H1 (cell line): ENCODE measurements at regions not wholly inside any gene's neighbourhood (a gene's known extent, or its start where the extent isn't known, plus 50 kb on each side); places are given as distances from the start of the nearest gene placed in this dataset.

ENCODE experiments used
- CTCF ChIA-PET: fragments of 300-600 bp; sonication (Branson Sonifier 250); formaldehyde crosslinking; loops from one replicate; lab custom pipeline; 2021; ENCODE audit not compliant: partially characterized antibody; lab: Charles Lee
- POLR2A ChIA-PET: fragments of 300-600 bp; sonication (Branson Sonifier 250); formaldehyde crosslinking; loops from one replicate; lab custom pipeline; 2021; ENCODE audit warnings: inconsistent platforms; ENCODE audit not compliant: partially characterized antibody; lab: Charles Lee
- DNase-seq, 2 experiments: peaks; one replicate each; pipeline versions ENCODE4 v3.0.0 to v3.0.0-alpha.2; 2010 to 2022; ENCODE audit warnings: low spot score in 2 of 2, low read depth in 1 of 2, mixed read lengths in 1 of 2
- FAIRE-seq: peaks from 2 replicates; lab custom pipeline; 2011; peaks lifted over from hg19 to GRCh38; lab: Jason Lieb, UNC
- H2AFZ ChIP-seq: 2 replicates; pipeline ENCODE4 v1.8.1; 2012; ENCODE audit warnings: low read length, inconsistent platforms
- H2AK5ac ChIP-seq: 2 replicates; pipeline ENCODE4 v1.6.1; 2013; ENCODE audit warnings: low read depth, low read length
- H2BK120ac ChIP-seq: replicated peaks from 2 replicates; pipeline ENCODE3; 2013; ENCODE audit warnings: low read depth, low read length, inconsistent platforms
- H2BK12ac ChIP-seq: 2 replicates; pipeline ENCODE4 v1.6.1; 2013; ENCODE audit warnings: low read depth, low read length
- H2BK15ac ChIP-seq: 2 replicates; pipeline ENCODE4 v1.6.1; 2013; ENCODE audit warnings: low read length
- H2BK20ac ChIP-seq: 2 replicates; pipeline ENCODE4 v1.6.1; 2013; ENCODE audit warnings: low read length
- H2BK5ac ChIP-seq: 2 replicates; pipeline ENCODE4 v1.6.1; 2013; ENCODE audit warnings: low read depth, low read length
- H3K14ac ChIP-seq: 2 replicates; pipeline ENCODE4 v1.6.1; 2013; ENCODE audit warnings: inconsistent platforms; ENCODE audit not compliant: insufficient read length
- H3K18ac ChIP-seq: 2 replicates; pipeline ENCODE4 v1.6.1; 2013; ENCODE audit warnings: low read length; ENCODE audit errors: extremely low read depth
- H3K23ac ChIP-seq: 2 replicates; pipeline ENCODE4 v1.6.1; 2013; ENCODE audit warnings: inconsistent platforms; ENCODE audit not compliant: insufficient read length
- H3K23me2 ChIP-seq: 2 replicates; pipeline ENCODE4 v1.6.1; 2013; ENCODE audit warnings: low read depth, low read length
- H3K27ac ChIP-seq: 2 replicates; pipeline ENCODE4 v1.6.1; 2011; ENCODE audit warnings: low read depth, low read length, inconsistent platforms
- H3K27me3 ChIP-seq, 4 experiments: replicated peaks in 1 of 4; 1 replicate in 1 of 4; 2 replicates in 3 of 4; pipeline versions ENCODE4 v1.6.1 to v1.8.1; 2011 to 2013; ENCODE audit warnings: low read length in 3 of 4, mild to moderate bottlenecking in 3 of 4, inconsistent platforms in 2 of 4, mixed read lengths in 2 of 4, moderate library complexity in 1 of 4; ENCODE audit not compliant: control insufficient read depth in 3 of 4, insufficient read depth in 3 of 4; ENCODE audit errors: extremely low read depth in 1 of 4
- H3K36me3 ChIP-seq, 4 experiments: 2 replicates each; pipeline versions ENCODE4 v1.6.1 to v1.8.1; 2011 to 2013; ENCODE audit warnings: mild to moderate bottlenecking in 4 of 4, low read length in 3 of 4, moderate library complexity in 2 of 4, control low read depth in 1 of 4, inconsistent platforms in 1 of 4; ENCODE audit not compliant: insufficient read depth in 4 of 4, control insufficient read depth in 2 of 4
- H3K4ac ChIP-seq: replicated peaks from 2 replicates; pipeline ENCODE3; 2013; ENCODE audit warnings: low read length, low read depth, mixed read lengths, inconsistent platforms; ENCODE audit not compliant: insufficient read length
- H3K4me1 ChIP-seq, 4 experiments: replicated peaks in 1 of 4; 1 replicate in 1 of 4; 2 replicates in 3 of 4; pipeline versions ENCODE4 v1.6.1 to v1.8.1; 2011 to 2013; ENCODE audit warnings: low read length in 3 of 4, inconsistent platforms in 2 of 4, mixed read lengths in 1 of 4; ENCODE audit not compliant: insufficient read depth in 4 of 4, control insufficient read depth in 3 of 4
- H3K4me2 ChIP-seq, 2 experiments: 2 replicates each; pipeline versions ENCODE4 v1.6.1 to v1.8.1; 2011 to 2013; ENCODE audit warnings: low read depth in 2 of 2, low read length in 2 of 2, control low read depth in 1 of 2, inconsistent platforms in 1 of 2, mild to moderate bottlenecking in 1 of 2; ENCODE audit not compliant: insufficient read depth in 1 of 2
- H3K4me3 ChIP-seq, 4 experiments: fragments of 200-600, 300-600 bp in 1 of 4; sonication (generic), shearing (Covaris generic), sonication (Bioruptor Twin) in 1 of 4; 2 replicates each; pipeline versions ENCODE4 v1.5.1 to v1.8.1; 2011 to 2016; ENCODE audit warnings: low read length in 4 of 4, low read depth in 3 of 4, control low read depth in 2 of 4, inconsistent platforms in 2 of 4, mild to moderate bottlenecking in 2 of 4, mixed read lengths in 1 of 4, moderate library complexity in 1 of 4; ENCODE audit not compliant: insufficient read depth in 2 of 4; ENCODE audit errors: extremely low read depth in 1 of 4
- H3K56ac ChIP-seq: replicated peaks from 2 replicates; pipeline ENCODE3; 2013; ENCODE audit warnings: low read depth, mild to moderate bottlenecking, mixed read lengths, low read length, inconsistent platforms; ENCODE audit not compliant: insufficient read length
- H3K79me1 ChIP-seq: 2 replicates; pipeline ENCODE4 v1.6.1; 2013; ENCODE audit warnings: low read depth, low read length, control low read depth
- H3K79me2 ChIP-seq, 2 experiments: 2 replicates each; pipeline versions ENCODE4 v1.6.1 to v1.8.1; 2012 to 2013; ENCODE audit warnings: low read length in 2 of 2, mild to moderate bottlenecking in 2 of 2, inconsistent platforms in 1 of 2; ENCODE audit not compliant: insufficient read depth in 2 of 2, control insufficient read depth in 1 of 2
- H3K9ac ChIP-seq, 4 experiments: replicated peaks in 1 of 4; 1 replicate in 1 of 4; 2 replicates in 3 of 4; pipeline versions ENCODE4 v1.6.1 to v1.8.1; 2011 to 2013; ENCODE audit warnings: low read depth in 3 of 4, low read length in 3 of 4, control low read depth in 2 of 4, mild to moderate bottlenecking in 2 of 4, moderate library complexity in 2 of 4, inconsistent platforms in 1 of 4; ENCODE audit errors: extremely low read depth in 1 of 4
- H3K9me3 ChIP-seq, 2 experiments: 2 replicates each; pipeline versions ENCODE4 v1.6.1 to v1.8.1; 2012 to 2013; ENCODE audit warnings: mild to moderate bottlenecking in 2 of 2, moderate library complexity in 2 of 2, control low read depth in 1 of 2, inconsistent platforms in 1 of 2, low read depth in 1 of 2, low read length in 1 of 2, mixed read lengths in 1 of 2; ENCODE audit not compliant: insufficient read depth in 2 of 2
- H4K20me1 ChIP-seq, 2 experiments: replicated peaks in 1 of 2; 2 replicates each; pipeline versions ENCODE3 to v1.8.1; 2011 to 2013; ENCODE audit warnings: inconsistent platforms in 2 of 2, low read length in 2 of 2, mild to moderate bottlenecking in 1 of 2; ENCODE audit not compliant: insufficient read depth in 2 of 2, control insufficient read depth in 1 of 2
- H4K5ac ChIP-seq: 2 replicates; pipeline ENCODE4 v1.6.1; 2013; ENCODE audit warnings: low read length, low read depth, mixed read lengths, inconsistent platforms; ENCODE audit not compliant: insufficient read length
- H4K8ac ChIP-seq: 2 replicates; pipeline ENCODE4 v1.8.0; 2013; ENCODE audit warnings: mild to moderate bottlenecking, moderate library complexity, low read length, inconsistent platforms; ENCODE audit not compliant: insufficient read depth; ENCODE audit errors: extremely low read depth
- H4K91ac ChIP-seq: replicated peaks from 2 replicates; pipeline ENCODE3; 2013; ENCODE audit warnings: low read length, mixed read lengths, inconsistent platforms; ENCODE audit not compliant: insufficient read length
- CBX5 ChIP-seq: fragments of 300-800, 300-1000 bp; sonication (generic); IDR thresholded peaks from 2 replicates; pipeline ENCODE4 v1.7.1; 2016; ENCODE audit warnings: antibody characterized with exemption, low read length, low read depth
- EGR1 ChIP-seq: IDR thresholded peaks from 2 replicates; pipeline ENCODE4 v1.6.1; 2011; ENCODE audit warnings: low read depth, low read length, borderline replicate concordance
- EZH2 ChIP-seq: fragments of 200-600 bp; sonication (generic); IDR thresholded peaks from 2 replicates; pipeline ENCODE4 v1.7.1; 2012; ENCODE audit warnings: low read depth, mild to moderate bottlenecking, moderate library complexity, low read length, inconsistent platforms; ENCODE audit not compliant: severe bottlenecking
- GTF2F1 ChIP-seq: IDR thresholded peaks from 2 replicates; pipeline ENCODE4 v1.6.1; 2012; ENCODE audit warnings: low read depth, low read length, improper control_type of control experiment, borderline replicate concordance
- KDM5A ChIP-seq: fragments of 200-600 bp; IDR thresholded peaks from 2 replicates; pipeline ENCODE4 v1.7.1; 2012; ENCODE audit warnings: mild to moderate bottlenecking, low read length, inconsistent platforms, mixed read lengths
- POLR2AphosphoS5 ChIP-seq: IDR thresholded peaks from 2 replicates; pipeline ENCODE4 v1.6.1; 2011; ENCODE audit warnings: low read depth, low read length
- TAF1 ChIP-seq: IDR thresholded peaks from 2 replicates; pipeline ENCODE4 v1.6.1; 2011; ENCODE audit warnings: mild to moderate bottlenecking, low read depth, low read length
- TAF7 ChIP-seq: optimal IDR thresholded peaks from 2 replicates; pipeline ENCODE3; 2011; ENCODE audit warnings: low read depth, mild to moderate bottlenecking, inconsistent platforms, low read length, moderate library complexity, borderline replicate concordance
- WGBS, 2 experiments: shearing (Covaris generic) in 1 of 2; methylation state at CpG; one replicate each; pipeline versions ENCODE4 v1.1.6 to v1.1.7; 2013 to 2015; ENCODE audit warnings: low lambda C conversion rate in 2 of 2, mixed read lengths in 2 of 2, inconsistent platforms in 1 of 2, low coverage in 1 of 2, missing lambda C conversion rate in 1 of 2; ENCODE audit not compliant: insufficient replicate concordance in 2 of 2, insufficient coverage in 1 of 2, insufficient read length in 1 of 2; ENCODE audit errors: extremely low coverage in 1 of 2, missing lambda C conversion rate in 1 of 2; 5-methylcytosine and 5-hydroxymethylcytosine counted together

GRCh38 chr1:227490001-227490400, 73.4 kb upstream of the ZNF678 start:
- H3K23me2 ChIP-seq: no peaks in the 10 kb centered on the region
- H3K36me3 ChIP-seq: no peaks in the 10 kb centered on the region
- H2AFZ ChIP-seq: no peak overlapping the region
- peak overlapping the region; percentile 57; the same call in 1 of the 2 replicates for H4K8ac ChIP-seq
- FAIRE-seq (no peak), DNase-seq (no peak)
- H3K14ac ChIP-seq: no peak overlapping the region
- no peak overlapping the region for H2BK15ac ChIP-seq
- TF ChIP-seq EZH2 (no peak), EGR1 (no peak), TAF1 (no peak), GTF2F1 (no peak), TAF7 (no peak), KDM5A (no peak), CBX5 (no peak), POLR2AphosphoS5 (no peak)
- no peak overlapping the region for H2BK12ac ChIP-seq
- H3K27me3 ChIP-seq: no peaks in the 10 kb centered on the region
- no peak overlapping the region for H3K23ac ChIP-seq
- H3K27ac ChIP-seq: no peak overlapping the region
- no peaks in the 10 kb centered on the region for H3K79me1 ChIP-seq
- H3K4me2 ChIP-seq: no peak overlapping the region
- H2BK20ac ChIP-seq: no peak overlapping the region
- no peaks in the 10 kb centered on the region for H4K20me1 ChIP-seq
- ChIA-PET CTCF (interaction anchor here (0.6 to 2.8 kb wide), 12 partner anchors 9 to 570 kb away, joined by 3 to 17 read pairs (median 4); no protein-coding TSS in a partner anchor), POLR2A (interaction anchor here (0.5 kb wide), 1 partner anchor 273 kb away, joined by 3 read pairs; no protein-coding TSS in a partner anchor)
- 86% methylated on average over 2 of the region's 2 CpGs; no CpG with 5 or more reads in 1 of the 2 experiments for WGBS, 2 experiments
- no peaks in the 10 kb centered on the region for H3K79me2 ChIP-seq
- H3K4me3 ChIP-seq: no peak overlapping the region
- H2BK5ac ChIP-seq: no peak overlapping the region
- H2BK120ac ChIP-seq: no peak overlapping the region
- no peak overlapping the region for H3K4ac ChIP-seq
- H4K5ac ChIP-seq: no peak overlapping the region
- no peak overlapping the region for H4K91ac ChIP-seq
- no peak overlapping the region for H3K9ac ChIP-seq
- no peak overlapping the region for H3K56ac ChIP-seq
- no peak overlapping the region for H3K18ac ChIP-seq
- peaks cover 13 to 19% of the 10 kb centered on the region in 2 experiments for H3K9me3 ChIP-seq
- H2AK5ac ChIP-seq: no peak overlapping the region
- no peaks in the 10 kb centered on the region for H3K4me1 ChIP-seq
